ENCODE measurements at regions not wholly inside any gene's neighbourhood (a gene's known extent, or its start where the extent isn't known, plus 50 kb on each side); places are given as distances from the start of the nearest gene placed in this dataset.

DNA sequence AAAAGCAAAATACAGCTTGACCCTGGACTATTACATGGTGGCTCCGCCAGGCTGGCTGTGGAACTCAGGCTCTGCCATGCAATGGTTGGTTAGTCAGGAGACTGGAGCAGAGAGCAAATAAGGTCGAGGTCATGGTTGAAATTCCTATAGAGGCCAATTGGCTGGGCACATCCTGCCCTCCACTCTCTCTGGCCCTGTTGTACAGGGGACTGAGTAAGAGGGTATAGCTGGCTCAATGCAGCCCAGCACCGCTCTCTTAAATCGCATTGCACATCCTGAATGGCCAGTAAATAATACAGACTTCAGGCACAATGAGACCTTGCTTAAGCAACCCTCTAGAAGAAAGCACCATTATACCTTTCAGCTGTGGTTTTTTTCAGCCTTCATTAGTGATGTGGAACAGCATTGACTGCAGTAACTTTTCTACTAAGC lies 59.3 kb upstream of the PPP2R5A start:
- DNase-seq (ENCODE audit: low spot score), result no peak

- no peak for DNase-seq (ENCODE audit: low spot score)
These were observed 58.7 kb upstream of the PPP2R5A start for GRCh38 chr1:212226467-212226866.

DNA sequence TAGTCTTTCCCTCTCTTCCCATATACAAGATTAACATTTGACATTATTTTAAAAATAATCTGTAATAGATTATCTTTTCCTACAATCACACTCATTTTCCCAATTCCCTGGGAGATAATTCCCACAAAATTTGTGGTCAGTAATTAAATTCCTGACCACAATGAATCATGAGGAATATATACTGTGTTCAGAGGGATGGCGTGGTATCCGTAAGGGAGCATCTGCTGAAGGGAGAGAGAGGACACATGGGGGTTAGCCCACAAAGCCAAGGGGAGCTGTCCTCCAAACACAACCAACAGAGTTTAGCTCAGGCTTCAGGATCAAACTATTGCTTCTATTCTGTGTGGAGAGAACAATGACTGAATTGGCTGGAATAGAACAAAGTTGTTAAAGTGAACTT lies 57.1 kb upstream of the PPP2R5A start:
- no peak for DNase-seq (ENCODE audit: low spot score)

DNA sequence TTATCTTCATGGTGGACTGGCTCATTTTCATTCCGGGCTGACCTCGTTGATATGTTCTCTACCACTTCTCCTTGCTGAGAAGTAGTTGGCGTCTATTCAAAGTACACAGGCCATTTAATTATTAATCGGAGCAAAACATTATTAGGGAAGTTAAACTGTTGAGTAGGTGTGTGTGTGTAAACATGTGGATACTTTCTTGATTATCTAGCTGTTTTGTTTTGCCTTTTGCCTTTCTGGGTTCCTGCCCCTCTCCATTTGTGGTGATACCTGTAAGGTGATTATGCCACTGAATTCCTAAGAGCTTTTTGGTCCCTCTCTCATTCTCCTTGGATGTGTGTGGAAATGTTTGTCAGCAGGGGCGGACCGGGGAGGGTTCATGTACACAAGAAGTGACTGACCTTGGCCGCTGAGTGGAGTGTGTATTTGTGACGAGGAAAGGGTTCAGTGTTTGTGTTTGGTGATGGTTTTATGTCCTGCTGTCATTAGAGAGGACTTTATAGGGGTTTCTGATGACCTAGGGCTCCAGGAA lies 56.6 kb upstream of the PPP2R5A start:
- DNase-seq (ENCODE audit: low spot score), result no peak

DNA sequence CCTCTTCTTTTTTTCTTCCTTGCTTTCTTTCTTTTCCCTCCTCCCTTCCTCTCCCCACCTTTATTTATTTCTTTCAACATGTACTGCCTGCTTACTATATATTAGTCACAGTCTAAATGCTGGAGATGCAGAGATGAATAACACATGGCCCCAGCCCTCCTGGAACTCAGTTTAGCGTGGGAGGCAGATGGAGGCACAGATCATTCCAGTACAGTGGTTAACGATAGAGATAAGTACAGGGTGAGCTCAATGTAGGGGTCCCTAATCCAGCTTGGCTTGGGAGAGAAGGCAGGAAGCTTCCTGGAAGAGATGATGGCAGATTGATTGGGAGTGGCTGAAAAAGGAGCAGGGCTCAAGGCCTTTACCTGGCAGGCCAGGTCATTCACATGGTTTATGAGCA lies 55.6 kb upstream of the PPP2R5A start:
- DNase-seq (ENCODE audit: low spot score), result peak; percentile 53

DNA sequence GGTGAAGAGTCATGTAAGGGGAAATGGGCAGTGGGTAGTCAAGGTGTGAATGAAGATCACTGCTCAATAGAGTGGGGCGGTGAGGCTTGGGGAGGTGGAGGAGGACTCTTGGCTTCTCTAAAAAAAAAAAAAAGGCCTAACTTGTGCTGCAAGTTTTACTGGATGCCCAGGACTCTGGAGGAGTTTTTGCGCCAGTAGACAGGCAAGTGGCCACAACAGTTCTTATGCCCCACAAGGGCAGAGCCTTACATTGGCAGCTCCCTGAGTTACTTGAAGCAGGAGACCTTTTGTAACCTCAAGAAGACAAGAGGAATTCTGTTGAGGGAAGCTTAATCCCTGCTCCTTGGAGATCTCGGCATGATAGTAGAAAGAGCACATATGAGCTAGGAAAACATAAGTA lies 54.9 kb upstream of the PPP2R5A start:
- no peak for DNase-seq (ENCODE audit: low spot score)

DNA sequence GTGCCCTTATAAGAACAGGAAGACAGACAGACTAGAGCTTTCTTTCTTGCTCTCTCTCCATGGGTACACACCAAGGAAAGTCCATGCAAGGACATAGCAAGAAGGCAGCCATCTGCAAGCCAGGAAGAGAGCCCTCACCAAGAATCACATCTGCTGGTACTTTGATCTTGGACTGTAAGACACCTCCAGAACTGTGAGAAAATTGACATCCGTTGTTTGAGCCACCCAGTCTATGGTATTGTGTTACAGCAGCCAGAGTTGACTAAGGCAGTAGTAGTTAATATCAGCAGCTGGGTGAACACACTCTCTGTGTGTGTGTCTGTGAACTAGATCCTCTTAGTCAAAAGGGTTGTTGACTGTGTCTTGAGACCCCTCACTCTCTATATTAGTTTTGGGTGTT lies 53.8 kb upstream of the PPP2R5A start:
- no peak for DNase-seq (ENCODE audit: low spot score)

GRCh38 chr1:212232090-212232489 lies 53.1 kb upstream of the PPP2R5A start:
- no peak for DNase-seq (ENCODE audit: low spot score)

GRCh38 chr1:212233321-212233720 lies 51.9 kb upstream of the PPP2R5A start:
- DNase-seq (ENCODE audit: low spot score), result no peak

GRCh38 chr1:212234431-212235395 lies 50.5 kb upstream of the PPP2R5A start:
- DNase-seq (ENCODE audit: low spot score), result peak; percentile 87

Data from hepatic stellate cell (primary cell).